Osteocyte (in vitro differentiated cells): ENCODE measurements at regions not wholly inside any gene's neighbourhood (a gene's known extent, or its start where the extent isn't known, plus 50 kb on each side); places are given as distances from the start of the nearest gene placed in this dataset.

Experiments used
- DNase-seq: peaks from one replicate; pipeline ENCODE4 v3.0.0; 2021; ENCODE audit warnings: mixed read lengths; ENCODE audit not compliant: unreplicated experiment; ENCODE audit errors: extremely low spot score
- H3K27ac Mint-ChIP-seq: one replicate; pipeline ENCODE4 v1.8.0; 2021; ENCODE audit warnings: mild to moderate bottlenecking, mixed read lengths; ENCODE audit not compliant: unreplicated experiment
- H3K27me3 Mint-ChIP-seq: one replicate; pipeline ENCODE4 v1.8.0; 2021; ENCODE audit warnings: mixed read lengths; ENCODE audit not compliant: unreplicated experiment
- H3K36me3 Mint-ChIP-seq: one replicate; pipeline ENCODE4 v1.8.0; 2021; ENCODE audit warnings: mixed read lengths; ENCODE audit not compliant: unreplicated experiment
- H3K4me1 Mint-ChIP-seq: one replicate; pipeline ENCODE4 v1.8.0; 2021; ENCODE audit warnings: mixed read lengths; ENCODE audit not compliant: unreplicated experiment
- H3K4me3 Mint-ChIP-seq: one replicate; pipeline ENCODE4 v1.8.0; 2021; ENCODE audit warnings: mild to moderate bottlenecking, moderate library complexity, mixed read lengths; ENCODE audit not compliant: unreplicated experiment
- H3K9me3 Mint-ChIP-seq: one replicate; pipeline ENCODE4 v1.8.0; 2021; ENCODE audit warnings: mixed read lengths; ENCODE audit not compliant: unreplicated experiment
- CTCF ChIP-seq: fragments of 200-600 bp; sonication (generic); IDR thresholded peaks from 2 replicates; pipeline ENCODE4 v1.5.0; 2021; ENCODE audit warnings: antibody characterized with exemption, mild to moderate bottlenecking, moderate library complexity

DNA sequence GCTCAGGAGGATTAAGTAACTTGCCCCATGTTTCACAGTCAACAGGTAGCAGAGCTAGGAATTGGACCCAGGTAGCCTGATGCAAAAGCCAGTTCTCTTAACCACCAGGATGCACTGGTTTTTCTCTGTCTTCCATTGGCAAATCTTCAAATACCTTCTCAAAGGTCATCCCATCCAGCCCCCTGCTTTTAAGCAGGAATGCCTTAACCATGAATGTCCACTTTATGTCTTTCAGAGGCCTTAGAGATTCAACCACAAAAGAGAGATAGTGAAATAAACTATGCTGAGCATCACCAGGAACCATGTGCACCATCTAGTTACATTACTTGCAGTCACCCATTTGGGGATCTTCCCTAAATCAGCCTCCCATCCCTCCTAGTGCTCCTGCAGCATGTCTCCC lies 94.3 kb downstream of the C17orf67 start:
- Mint-ChIP-seq H3K27ac (no peak overlapping the region), H3K9me3 (no peaks in the 10 kb centered on the region), H3K4me3 (no peak overlapping the region), H3K4me1 (peaks cover 15% of the 10 kb centered on the region), H3K36me3 (no peaks in the 10 kb centered on the region), H3K27me3 (no peaks in the 10 kb centered on the region)
- TF ChIP-seq CTCF, result no peak
- no peak for DNase-seq

GRCh38 chr17:56739776-56740175 lies 93.9 kb downstream of the C17orf67 start:
- Mint-ChIP-seq H3K4me3 (no peak overlapping the region), H3K4me1 (peaks cover 15% of the 10 kb centered on the region), H3K36me3 (no peaks in the 10 kb centered on the region), H3K9me3 (no peaks in the 10 kb centered on the region), H3K27ac (no peak overlapping the region), H3K27me3 (no peaks in the 10 kb centered on the region)
- TF ChIP-seq CTCF, result no peak
- DNase-seq, result no peak

DNA sequence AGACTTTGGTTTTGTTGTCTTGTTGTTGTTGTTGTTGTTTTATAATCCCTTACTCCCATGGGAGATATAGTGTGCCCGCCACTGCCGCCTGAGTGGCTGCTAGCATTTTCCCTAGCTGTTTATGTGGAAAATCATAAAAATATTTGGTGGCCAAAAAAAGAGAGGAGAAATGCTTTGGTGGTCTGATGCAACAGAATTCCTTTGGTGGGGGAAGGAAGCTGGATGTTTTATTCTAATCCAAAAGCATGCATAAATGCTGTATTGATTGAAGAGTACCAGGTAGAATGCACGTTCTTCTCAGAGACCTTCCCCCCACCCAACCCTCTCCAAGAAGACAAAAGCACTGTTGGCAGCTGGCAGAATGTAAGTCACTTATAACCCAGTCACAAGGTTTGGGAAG lies 93.2 kb downstream of the C17orf67 start:
- no peak for TF ChIP-seq CTCF
- Mint-ChIP-seq H3K4me1 (peaks cover 15% of the 10 kb centered on the region), H3K4me3 (no peak overlapping the region), H3K27ac (no peak overlapping the region), H3K36me3 (no peaks in the 10 kb centered on the region), H3K9me3 (no peaks in the 10 kb centered on the region), H3K27me3 (no peaks in the 10 kb centered on the region)
- no peak for DNase-seq
